ENCODE measurements at regions not wholly inside any gene's neighbourhood (a gene's known extent, or its start where the extent isn't known, plus 50 kb on each side); places are given as distances from the start of the nearest gene placed in this dataset.

DNA sequence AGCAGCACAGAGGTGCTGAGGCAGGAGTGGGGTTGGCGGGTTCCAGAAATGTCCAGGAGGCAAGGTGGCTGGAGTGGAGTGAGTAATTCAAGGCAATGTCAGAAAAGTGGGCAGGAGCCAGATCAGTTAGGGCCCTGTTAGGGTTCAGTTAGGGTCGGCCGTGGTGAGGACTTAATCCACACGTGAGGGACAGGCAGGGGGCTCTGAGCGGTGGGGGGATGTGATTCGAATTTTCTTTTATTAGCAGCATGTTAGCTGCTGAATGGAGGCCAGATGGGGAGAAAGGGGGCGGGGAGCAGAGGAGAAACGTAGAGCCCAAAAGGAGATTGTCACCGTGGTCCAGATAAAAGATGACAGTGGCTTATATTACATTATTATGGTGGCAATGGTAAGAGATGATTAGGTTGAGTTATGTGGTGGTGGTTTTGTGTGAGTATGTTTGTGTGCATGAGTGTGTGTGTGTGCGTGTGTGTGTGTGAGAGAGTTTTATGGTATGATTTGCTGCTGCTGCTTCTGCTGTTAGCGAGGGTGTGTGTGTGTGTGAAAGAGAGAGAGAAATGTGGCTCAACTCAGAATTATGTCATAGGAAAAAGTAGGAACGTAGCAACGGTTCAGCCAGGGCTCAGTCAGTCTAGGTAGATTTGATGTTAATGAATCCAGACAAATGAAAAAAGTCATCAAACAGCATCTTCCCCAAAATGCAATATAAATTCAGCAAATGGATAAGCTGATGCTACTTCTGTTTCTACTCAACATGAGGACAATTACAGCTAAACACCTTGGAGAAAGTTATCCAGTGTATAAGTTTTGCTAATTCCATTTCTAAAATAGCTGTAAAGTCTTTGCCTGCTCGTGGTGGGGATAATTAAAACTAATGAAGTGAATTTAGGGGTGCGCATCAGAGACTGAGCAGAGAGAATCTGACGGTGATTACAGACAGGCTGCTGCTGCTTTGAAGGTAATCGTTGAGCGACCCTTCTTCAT is 390.6 kb downstream of the HAPSTR1 start:
- BruUV-seq (replicated peaks), result no TSS peak
- no peaks in the 10 kb centered on the region for H4K20me1 ChIP-seq (replicated peaks; ENCODE audit: control insufficient read depth, extremely low read depth, insufficient read depth, low read length)
- H3K4me2 ChIP-seq (ENCODE audit: insufficient read depth, low read length), result no peak overlapping the region
- no peak overlapping the region for H3K9ac ChIP-seq (replicated peaks; ENCODE audit: extremely low read depth, insufficient read depth, low read length)
- POLR2A ChIA-PET, result no interaction called here
- FAIRE-seq (no peak), DNase-seq (ENCODE audit: low read depth, low spot score) (no peak)
- H3K27ac ChIP-seq (ENCODE audit: insufficient read depth, low read depth, low read length), result no peak overlapping the region
- no peaks in the 10 kb centered on the region for H3K27me3 ChIP-seq (ENCODE audit: control insufficient read depth in 2 of 2, insufficient read depth in 2 of 2, low read length in 2 of 2)
- H3K9me1 ChIP-seq (replicated peaks; ENCODE audit: control insufficient read depth, extremely low read depth, insufficient read depth, low read length), result no peaks in the 10 kb centered on the region
- CTCF ChIA-PET, result no interaction called here
- dilution Hi-C loops (cut with MboI; ENCODE audit: extremely low pct_ligation_motif_present, low sequenced_read_pairs), result no loop called here
- intact Hi-C loops (cut with micrococcal nuclease), result no loop called here
- H3K36me3 ChIP-seq (ENCODE audit: control insufficient read depth in 2 of 2, extremely low read depth in 1 of 2, insufficient read depth in 2 of 2, low read length in 2 of 2), result no peaks in the 10 kb centered on the region
- H2AFZ ChIP-seq (ENCODE audit: low read depth, low read length), result no peak overlapping the region
- H3K4me1 ChIP-seq (ENCODE audit: control insufficient read depth, extremely low read depth, insufficient read depth, low read length), result no peaks in the 10 kb centered on the region
- no peak for TF ChIP-seq POLR2A (IDR thresholded peaks at IDR 0.05; ENCODE audit: low read depth, low read length)
- no peaks in the 10 kb centered on the region for H3K9me3 ChIP-seq (replicated peaks; ENCODE audit: control insufficient read depth, insufficient read depth, low read length)
- H3K4me3 ChIP-seq (replicated peaks in 1 of 3; ENCODE audit: insufficient read depth in 1 of 3, low read depth in 1 of 3, low read length in 3 of 3), result no peak overlapping the region
- H3K79me2 ChIP-seq (ENCODE audit: control insufficient read depth, insufficient read depth, low read length), result no peaks in the 10 kb centered on the region

DNA sequence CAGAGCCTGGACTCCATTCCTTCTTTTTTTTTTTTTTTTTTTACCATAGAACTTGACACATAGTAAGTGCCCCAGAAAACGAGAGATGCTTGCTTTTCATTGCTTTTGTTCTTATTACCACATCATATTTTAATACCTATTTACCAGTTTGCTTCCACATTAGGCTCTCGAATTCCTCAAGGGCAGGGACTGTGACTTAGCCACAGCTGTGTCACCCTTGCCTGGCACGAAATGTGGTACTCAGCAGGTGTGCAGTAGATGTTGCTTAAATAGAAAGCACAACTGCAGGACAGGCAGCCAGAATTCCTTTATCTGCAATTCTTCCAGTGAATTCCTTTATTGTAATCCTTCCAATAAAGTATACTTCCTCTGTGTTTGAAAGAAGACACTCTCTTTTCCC is 393.0 kb downstream of the HAPSTR1 start:
- DNase-seq (ENCODE audit: low read depth, low spot score) (no peak), FAIRE-seq (no peak)
- Histone ChIP-seq H4K20me1 (replicated peaks; ENCODE audit: control insufficient read depth, extremely low read depth, insufficient read depth, low read length) (no peaks in the 10 kb centered on the region), H2AFZ (ENCODE audit: low read depth, low read length) (no peak overlapping the region), H3K79me2 (ENCODE audit: control insufficient read depth, insufficient read depth, low read length) (no peaks in the 10 kb centered on the region), H3K36me3 (ENCODE audit: control insufficient read depth in 2 of 2, extremely low read depth in 1 of 2, insufficient read depth in 2 of 2, low read length in 2 of 2) (no peaks in the 10 kb centered on the region), H3K9me3 (replicated peaks; ENCODE audit: control insufficient read depth, insufficient read depth, low read length) (no peaks in the 10 kb centered on the region), H3K4me2 (ENCODE audit: insufficient read depth, low read length) (no peak overlapping the region), H3K9me1 (replicated peaks; ENCODE audit: control insufficient read depth, extremely low read depth, insufficient read depth, low read length) (no peaks in the 10 kb centered on the region), H3K4me1 (ENCODE audit: control insufficient read depth, extremely low read depth, insufficient read depth, low read length) (no peaks in the 10 kb centered on the region), H3K27me3 (ENCODE audit: control insufficient read depth in 2 of 2, insufficient read depth in 2 of 2, low read length in 2 of 2) (no peaks in the 10 kb centered on the region), H3K4me3 (replicated peaks in 1 of 3; ENCODE audit: insufficient read depth in 1 of 3, low read depth in 1 of 3, low read length in 3 of 3) (no peak overlapping the region), H3K27ac (ENCODE audit: insufficient read depth, low read depth, low read length) (no peak overlapping the region), H3K9ac (replicated peaks; ENCODE audit: extremely low read depth, insufficient read depth, low read length) (no peak overlapping the region)
- no TSS peak for BruUV-seq (replicated peaks)
- intact Hi-C loops (cut with micrococcal nuclease), result no loop called here
- TF ChIP-seq FOS (IDR thresholded peaks at IDR 0.05; ENCODE audit: borderline replicate concordance, insufficient read depth, low read length) (no peak), MYC (IDR thresholded peaks at IDR 0.05; ENCODE audit: low read depth, low read length) (no peak), EZH2 (IDR thresholded peaks at IDR 0.05; ENCODE audit: borderline replicate concordance, low read depth, low read length, severe bottlenecking) (no peak), POLR2A (IDR thresholded peaks at IDR 0.05; ENCODE audit: low read depth, low read length) (no peak), POLR2AphosphoS5 (IDR thresholded peaks at IDR 0.05; ENCODE audit: insufficient read depth, low read depth, low read length) (no peak), JUN (IDR thresholded peaks at IDR 0.05; ENCODE audit: borderline replicate concordance, insufficient read depth, insufficient read length, low read depth) (no peak), GATA2 (IDR thresholded peaks at IDR 0.05; ENCODE audit: insufficient read depth, insufficient read length, low read depth, low read length) (no peak)
- TF ChIP-seq, protein P1, sequence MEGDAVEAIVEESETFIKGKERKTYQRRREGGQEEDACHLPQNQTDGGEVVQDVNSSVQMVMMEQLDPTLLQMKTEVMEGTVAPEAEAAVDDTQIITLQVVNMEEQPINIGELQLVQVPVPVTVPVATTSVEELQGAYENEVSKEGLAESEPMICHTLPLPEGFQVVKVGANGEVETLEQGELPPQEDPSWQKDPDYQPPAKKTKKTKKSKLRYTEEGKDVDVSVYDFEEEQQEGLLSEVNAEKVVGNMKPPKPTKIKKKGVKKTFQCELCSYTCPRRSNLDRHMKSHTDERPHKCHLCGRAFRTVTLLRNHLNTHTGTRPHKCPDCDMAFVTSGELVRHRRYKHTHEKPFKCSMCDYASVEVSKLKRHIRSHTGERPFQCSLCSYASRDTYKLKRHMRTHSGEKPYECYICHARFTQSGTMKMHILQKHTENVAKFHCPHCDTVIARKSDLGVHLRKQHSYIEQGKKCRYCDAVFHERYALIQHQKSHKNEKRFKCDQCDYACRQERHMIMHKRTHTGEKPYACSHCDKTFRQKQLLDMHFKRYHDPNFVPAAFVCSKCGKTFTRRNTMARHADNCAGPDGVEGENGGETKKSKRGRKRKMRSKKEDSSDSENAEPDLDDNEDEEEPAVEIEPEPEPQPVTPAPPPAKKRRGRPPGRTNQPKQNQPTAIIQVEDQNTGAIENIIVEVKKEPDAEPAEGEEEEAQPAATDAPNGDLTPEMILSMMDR (IDR thresholded peaks at IDR 0.05; ENCODE audit: extremely low read depth in 1 of 2, insufficient read depth in 1 of 2, low read depth in 1 of 2, low read length in 2 of 2), result no peak
- TF ChIP-seq, protein P2, sequence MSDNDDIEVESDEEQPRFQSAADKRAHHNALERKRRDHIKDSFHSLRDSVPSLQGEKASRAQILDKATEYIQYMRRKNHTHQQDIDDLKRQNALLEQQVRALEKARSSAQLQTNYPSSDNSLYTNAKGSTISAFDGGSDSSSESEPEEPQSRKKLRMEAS (IDR thresholded peaks at IDR 0.05; ENCODE audit: insufficient read depth, insufficient read length), result no peak
- dilution Hi-C loops (cut with MboI; ENCODE audit: extremely low pct_ligation_motif_present, low sequenced_read_pairs), result no loop called here
- POLR2A ChIA-PET, result no interaction called here
- CTCF ChIA-PET, result no interaction called here
